ENCODE measurements at regions not wholly inside any gene's neighbourhood (a gene's known extent, or its start where the extent isn't known, plus 50 kb on each side); places are given as distances from the start of the nearest gene placed in this dataset.

GRCh38 chr5:54927097-54927746, 58.2 kb downstream of the ESM1 start:
- TF ChIP-seq CEBPB (IDR thresholded peaks at IDR 0.05) (no peak), YY1 (IDR thresholded peaks at IDR 0.05; ENCODE audit: low read depth) (no peak), EGR1 (IDR thresholded peaks at IDR 0.05) (no peak), CREB1 (IDR thresholded peaks at IDR 0.05; ENCODE audit: low read depth) (no peak), USF1 (IDR thresholded peaks at IDR 0.05) (no peak), MAX (IDR thresholded peaks at IDR 0.05) (no peak), ZBTB7A (IDR thresholded peaks at IDR 0.05; ENCODE audit: low read depth) (no peak), EP300 (IDR thresholded peaks at IDR 0.05; ENCODE audit: borderline replicate concordance) (no peak), RAD21 (IDR thresholded peaks at IDR 0.05; ENCODE audit: low read depth) (no peak), TEAD4 (IDR thresholded peaks at IDR 0.05) (no peak), TAF1 (IDR thresholded peaks at IDR 0.05; ENCODE audit: low read depth) (no peak), NFIC (IDR thresholded peaks at IDR 0.05) (no peak), TCF12 (IDR thresholded peaks at IDR 0.05; ENCODE audit: low read depth) (no peak), REST (IDR thresholded peaks at IDR 0.05; ENCODE audit: low read depth) (no peak), FOXM1 (IDR thresholded peaks at IDR 0.05; ENCODE audit: borderline replicate concordance, low read depth) (no peak)

GRCh38 chr5:54924487-54924886, 60.9 kb downstream of the ESM1 start:
- TF ChIP-seq TAF1 (IDR thresholded peaks at IDR 0.05; ENCODE audit: low read depth) (no peak), RAD21 (IDR thresholded peaks at IDR 0.05; ENCODE audit: low read depth) (no peak), TCF12 (IDR thresholded peaks at IDR 0.05; ENCODE audit: low read depth) (no peak), USF1 (IDR thresholded peaks at IDR 0.05) (no peak), TEAD4 (IDR thresholded peaks at IDR 0.05) (no peak), CREB1 (IDR thresholded peaks at IDR 0.05; ENCODE audit: low read depth) (no peak), REST (IDR thresholded peaks at IDR 0.05; ENCODE audit: low read depth) (no peak), FOXM1 (IDR thresholded peaks at IDR 0.05; ENCODE audit: borderline replicate concordance, low read depth) (no peak), NFIC (IDR thresholded peaks at IDR 0.05) (no peak), YY1 (IDR thresholded peaks at IDR 0.05; ENCODE audit: low read depth) (no peak)

- no peak for TF ChIP-seq CEBPB (IDR thresholded peaks at IDR 0.05)
- no peak for TF ChIP-seq REST (IDR thresholded peaks at IDR 0.05; ENCODE audit: low read depth)
- TF ChIP-seq RAD21 (IDR thresholded peaks at IDR 0.05; ENCODE audit: low read depth), result no peak
- no peak for TF ChIP-seq YY1 (IDR thresholded peaks at IDR 0.05; ENCODE audit: low read depth)
- no peak for TF ChIP-seq ZBTB7A (IDR thresholded peaks at IDR 0.05; ENCODE audit: low read depth)
- TF ChIP-seq FOXM1 (IDR thresholded peaks at IDR 0.05; ENCODE audit: borderline replicate concordance, low read depth), result no peak
- no peak for TF ChIP-seq USF1 (IDR thresholded peaks at IDR 0.05)
- TF ChIP-seq TAF1 (IDR thresholded peaks at IDR 0.05; ENCODE audit: low read depth), result no peak
- no peak for TF ChIP-seq EP300 (IDR thresholded peaks at IDR 0.05; ENCODE audit: borderline replicate concordance)
- TF ChIP-seq TEAD4 (IDR thresholded peaks at IDR 0.05), result no peak
- no peak for TF ChIP-seq NFIC (IDR thresholded peaks at IDR 0.05)
These were observed 68.1 kb downstream of the ESM1 start for GRCh38 chr5:54917323-54917722.

GRCh38 chr5:54915466-54916027, 69.8 kb downstream of the ESM1 start:
- TF ChIP-seq TCF12 (IDR thresholded peaks at IDR 0.05; ENCODE audit: low read depth), result no peak
- TF ChIP-seq FOXM1 (IDR thresholded peaks at IDR 0.05; ENCODE audit: borderline replicate concordance, low read depth), result no peak
